GM23338 (cell line): ENCODE measurements at regions not wholly inside any gene's neighbourhood (a gene's known extent, or its start where the extent isn't known, plus 50 kb on each side); places are given as distances from the start of the nearest gene placed in this dataset.

Experiments used
- EZH2 ChIP-seq: fragments of 200-600 bp; sonication (generic); IDR thresholded peaks from one replicate; pipeline ENCODE4 v1.8.0; 2017; ENCODE audit warnings: antibody characterized with exemption, mild to moderate bottlenecking, low read depth; ENCODE audit not compliant: unreplicated experiment
- ZNF114 ChIP-seq: fragments of 250-450 bp; sonication (Bioruptor Pico); IDR thresholded peaks from 2 replicates; pipeline ENCODE4 v1.5.0; 2020; ENCODE audit warnings: mild to moderate bottlenecking, moderate library complexity

- TF ChIP-seq ZNF114 (CRISPR knock-in tag), result no peak
- TF ChIP-seq EZH2, result no peak
These were observed 421.4 kb upstream of the WWC1 start for GRCh38 chr5:167870055-167870454.
